Psoas muscle (tissue), 7 donors: ENCODE measurements at regions not wholly inside any gene's neighbourhood (a gene's known extent, or its start where the extent isn't known, plus 50 kb on each side); places are given as distances from the start of the nearest gene placed in this dataset.
"Not testable (repeated sequence)": the region's sequence is repeated elsewhere in the genome, so short reads cannot be mapped to it uniquely, and the experiment has no call there.

ENCODE experiments used
- ATAC-seq, 4 donors: fragments of 200-7000 bp; cut with Tn5 transposase; one replicate each; pipeline ENCODE4 v1.9.1; 2020; ENCODE audit warnings: moderate library complexity in 3 of 4, mild to moderate bottlenecking in 2 of 4
- DNase-seq, 2 donors: peaks; one replicate each; pipeline ENCODE4 v3.0.0-alpha.2; 2020
- H3K27ac ChIP-seq: fragments of 200-600 bp; one replicate; pipeline ENCODE4 v1.8.0; 2022
- H3K27me3 ChIP-seq, 3 donors: fragments of 200-600 bp in 1 of 3; one replicate each; pipeline versions ENCODE4 v1.6.1 to v1.8.0; 2013 to 2022; ENCODE audit warnings: low read length in 2 of 3, mild to moderate bottlenecking in 2 of 3, moderate library complexity in 1 of 3; ENCODE audit not compliant: insufficient read depth in 3 of 3
- H3K36me3 ChIP-seq, 2 donors: fragments of 200-600 bp in 1 of 2; one replicate each; pipeline versions ENCODE4 v1.6.1 to v1.8.0; 2013 to 2022; ENCODE audit warnings: low read depth in 1 of 2, mild to moderate bottlenecking in 1 of 2, moderate library complexity in 1 of 2; ENCODE audit not compliant: insufficient read depth in 1 of 2
- H3K4me1 ChIP-seq: fragments of 200-600 bp; one replicate; pipeline ENCODE4 v1.8.0; 2022
- H3K4me3 ChIP-seq: fragments of 200-600 bp; one replicate; pipeline ENCODE4 v1.8.0; 2022; ENCODE audit warnings: mild to moderate bottlenecking
- H3K9me3 ChIP-seq: fragments of 200-600 bp; one replicate; pipeline ENCODE4 v1.8.0; 2022
- CTCF ChIP-seq: fragments of 200-600 bp; IDR thresholded peaks from one replicate; pipeline ENCODE4 v1.8.0; 2022; ENCODE audit warnings: antibody characterized with exemption
- WGBS, 3 donors: extraction: QIAGEN DNeasy Blood & Tissue Kit; methylation state at CpG; one replicate each; pipeline versions ENCODE4 v1.1.6 to v1.1.7; 2013; 5-methylcytosine and 5-hydroxymethylcytosine counted together
- intact Hi-C, 2 donors: fragments of 100-400 bp; cut with DNase I; formaldehyde crosslinking; loops; one replicate each; pipeline versions ENCODE4 v1.11.0 to v1.14.2; 2022
- donor health status: healthy with polysubstance abuse.
- donor health status: DM: no; HTN: no; CAD: no; lungs with moderate emphysema.
- donor health status: Bipolar disorder and iron deficiency.
- donor health status: healthy.
- donor health status: DM: yes; HTN: yes; CAD: no.
- donor health status: DM: no; HTN: no; CAD: no.
- donor health status: DM: yes; HTN: yes; CAD: no.

GRCh38 chr7:112930787-112931186 lies 140.6 kb upstream of the TMEM168 start:
- WGBS, 3 donors: 49 to 56% (median 49%) methylated on average over 2 of the region's 2 CpGs
- H3K4me1 ChIP-seq: no peaks in the 10 kb centered on the region
- intact Hi-C loops: loop anchor here in 1 of 2 donors (10.0 kb wide), 1 partner anchor 1736 kb away; no protein-coding TSS in a partner anchor
- H3K36me3 ChIP-seq: no peaks in the 10 kb centered on the region
- no peaks in the 10 kb centered on the region for H3K27me3 ChIP-seq
- H3K27ac ChIP-seq: no peak overlapping the region
- no peak overlapping the region for H3K4me3 ChIP-seq
- H3K9me3 ChIP-seq: no peaks in the 10 kb centered on the region
- ATAC-seq (no peak), DNase-seq (no peak)
- TF ChIP-seq CTCF: no peak

GRCh38 chr7:112929421-112929820 lies 139.2 kb upstream of the TMEM168 start:
- intact Hi-C loops: no loop called here
- DNase-seq (no peak), ATAC-seq (no peak)
- TF ChIP-seq CTCF: no peak
- Histone ChIP-seq H3K27ac (no peak overlapping the region), H3K9me3 (no peaks in the 10 kb centered on the region), H3K4me3 (no peak overlapping the region), H3K27me3 (no peaks in the 10 kb centered on the region), H3K36me3 (no peaks in the 10 kb centered on the region), H3K4me1 (no peaks in the 10 kb centered on the region)
- 94 to 97% (median 96%) methylated on average over 3 of the region's 3 CpGs for WGBS, 3 donors

GRCh38 chr7:112926018-112926417 lies 135.8 kb upstream of the TMEM168 start:
- no peak for ATAC-seq

GRCh38 chr7:112922546-112922945 lies 132.4 kb upstream of the TMEM168 start:
- H3K9me3 ChIP-seq, ATAC-seq, H3K4me3 ChIP-seq, H3K27me3 ChIP-seq, intact Hi-C loops, H3K36me3 ChIP-seq, H3K4me1 ChIP-seq, H3K27ac ChIP-seq, DNase-seq: not testable (repeated sequence)
- WGBS, 3 donors: 95 to 100% (median 100%) methylated on average over 6 to 25 of the region's 25 CpGs

More at GRCh38 chr7:112926018-112926417, 135.8 kb upstream of the TMEM168 start:
- H3K4me1 ChIP-seq: no peaks in the 10 kb centered on the region
- intact Hi-C loops: no loop called here
- H3K27ac ChIP-seq: no peak overlapping the region
- DNase-seq: no peak
- no peaks in the 10 kb centered on the region for H3K9me3 ChIP-seq
- H3K36me3 ChIP-seq: no peaks in the 10 kb centered on the region
- no peaks in the 10 kb centered on the region for H3K27me3 ChIP-seq
- TF ChIP-seq CTCF: no peak
- H3K4me3 ChIP-seq: no peak overlapping the region

- intact Hi-C loops, H3K27ac ChIP-seq, DNase-seq, H3K27me3 ChIP-seq, ATAC-seq, H3K4me3 ChIP-seq, H3K4me1 ChIP-seq, H3K9me3 ChIP-seq: not testable (repeated sequence)
- 93 to 98% (median 97%) methylated on average over 18 of the region's 18 CpGs for WGBS, 3 donors
- H3K36me3 ChIP-seq: peaks cover 0 to 15% of the 10 kb centered on the region in 2 donors
Observed at GRCh38 chr7:112916431-112916830, 126.2 kb upstream of the TMEM168 start.

- Histone ChIP-seq H3K9me3 (peaks cover 9% of the 10 kb centered on the region), H3K27me3 (no peaks in the 10 kb centered on the region), H3K36me3 (peaks cover 0 to 12% of the 10 kb centered on the region in 2 donors), H3K27ac (no peak overlapping the region), H3K4me1 (no peaks in the 10 kb centered on the region), H3K4me3 (no peak overlapping the region)
- no peak for DNase-seq
- intact Hi-C loops: no loop called here
- no peak for TF ChIP-seq CTCF
- 79 to 88% (median 86%) methylated on average over 2 of the region's 2 CpGs for WGBS, 3 donors
- ATAC-seq: no peak
Observed at GRCh38 chr7:112908086-112908485, 117.9 kb upstream of the TMEM168 start.
